Adrenal gland (tissue), 5 donors: ENCODE measurements at regions not wholly inside any gene's neighbourhood (a gene's known extent, or its start where the extent isn't known, plus 50 kb on each side); places are given as distances from the start of the nearest gene placed in this dataset.

Experiments
- CTCF ChIP-seq, 6 experiments: fragments of 450-650 bp in 4 of 6; fragments of 200-600 bp in 2 of 6; sonication (generic) in 1 of 6; IDR thresholded peaks; 1 replicate in 5 of 6; 2 replicates in 1 of 6; pipeline versions ENCODE4 v1.5.1 to v1.8.0; 2016 to 2021; ENCODE audit warnings: antibody characterized with exemption in 6 of 6, mild to moderate bottlenecking in 2 of 6, moderate library complexity in 1 of 6
- POLR2A ChIP-seq, 2 donors: fragments of 450-650 bp; IDR thresholded peaks; one replicate each; pipeline ENCODE4 v1.6.1; 2017; ENCODE audit warnings: antibody characterized with exemption in 2 of 2, mild to moderate bottlenecking in 2 of 2, moderate library complexity in 1 of 2
- donor health status: DM: no; HTN: no; CAD: no.

GRCh38 chr10:10434312-10434711 is 583.4 kb upstream of the CELF2 start:
- TF ChIP-seq CTCF (IDR thresholded peaks at IDR 0.05) (no peak), POLR2A (IDR thresholded peaks at IDR 0.05) (no peak)
